ENCODE measurements at regions not wholly inside any gene's neighbourhood (a gene's known extent, or its start where the extent isn't known, plus 50 kb on each side); places are given as distances from the start of the nearest gene placed in this dataset.

GRCh38 chr2:204333861-204334260 is 211.4 kb upstream of the PARD3B start:
- no peak for DNase-seq

- DNase-seq = no peak
Observed at GRCh38 chr2:204335451-204336058, 209.7 kb upstream of the PARD3B start.

- no peak for DNase-seq
Observed at GRCh38 chr2:204336153-204336744, 209.0 kb upstream of the PARD3B start.

- DNase-seq = no peak
Observed at GRCh38 chr2:204337638-204338037, 207.6 kb upstream of the PARD3B start.

GRCh38 chr2:204339212-204339715 is 206.0 kb upstream of the PARD3B start:
- DNase-seq = no peak

GRCh38 chr2:204340511-204340910 is 204.8 kb upstream of the PARD3B start:
- DNase-seq = no peak

- DNase-seq = no peak
Observed at GRCh38 chr2:204341887-204342276, 203.4 kb upstream of the PARD3B start.

- DNase-seq = no peak
Observed at GRCh38 chr2:204343685-204344084, 201.6 kb upstream of the PARD3B start.

- DNase-seq = no peak
Observed at GRCh38 chr2:204344119-204344518, 201.2 kb upstream of the PARD3B start.

GRCh38 chr2:204346906-204347305 is 198.4 kb upstream of the PARD3B start:
- no peak for DNase-seq

- DNase-seq = no peak
Observed at GRCh38 chr2:204353823-204354222, 191.5 kb upstream of the PARD3B start.

GRCh38 chr2:204354442-204354856 is 190.8 kb upstream of the PARD3B start:
- no peak for DNase-seq

- DNase-seq = no peak
Observed at GRCh38 chr2:204355688-204356087, 189.6 kb upstream of the PARD3B start.

- no peak for DNase-seq
Observed at GRCh38 chr2:204356151-204356641, 189.1 kb upstream of the PARD3B start.

GRCh38 chr2:204357286-204357685 is 188.0 kb upstream of the PARD3B start:
- no peak for DNase-seq

GRCh38 chr2:204359076-204359475 is 186.2 kb upstream of the PARD3B start:
- DNase-seq = no peak

GRCh38 chr2:204360218-204361007 is 184.9 kb upstream of the PARD3B start:
- DNase-seq = no peak

GRCh38 chr2:204361738-204362137 is 183.5 kb upstream of the PARD3B start:
- DNase-seq = no peak

GRCh38 chr2:204362581-204362980 is 182.7 kb upstream of the PARD3B start:
- DNase-seq = no peak

- no peak for DNase-seq
Observed at GRCh38 chr2:204363513-204363912, 181.8 kb upstream of the PARD3B start.

- no peak for DNase-seq
Observed at GRCh38 chr2:204364860-204365535, 180.3 kb upstream of the PARD3B start.

GRCh38 chr2:204365811-204366210 is 179.5 kb upstream of the PARD3B start:
- no peak for DNase-seq

GRCh38 chr2:204367466-204367865 is 177.8 kb upstream of the PARD3B start:
- no peak for DNase-seq
